Adipocyte (in vitro differentiated cells): ENCODE measurements at regions not wholly inside any gene's neighbourhood (a gene's known extent, or its start where the extent isn't known, plus 50 kb on each side); places are given as distances from the start of the nearest gene placed in this dataset.

ENCODE experiments used
- DNase-seq: peaks from one replicate; pipeline ENCODE4 v3.0.0-alpha.2; 2015; ENCODE audit warnings: low read depth
- H3K27me3 ChIP-seq: replicated peaks from 2 replicates; pipeline ENCODE4 v1.7.0; 2013; ENCODE audit warnings: mild to moderate bottlenecking, low read length, moderate library complexity; ENCODE audit not compliant: control insufficient read depth, insufficient read depth
- H3K36me3 ChIP-seq: 2 replicates; pipeline ENCODE4 v1.7.0; 2013; ENCODE audit warnings: low read length, mild to moderate bottlenecking, moderate library complexity; ENCODE audit not compliant: control insufficient read depth, insufficient read depth, severe bottlenecking
- H3K4me1 ChIP-seq: 2 replicates; pipeline ENCODE4 v1.7.0; 2013; ENCODE audit warnings: mild to moderate bottlenecking, low read length, moderate library complexity; ENCODE audit not compliant: control insufficient read depth, insufficient read depth
- H3K4me3 ChIP-seq: 2 replicates; pipeline ENCODE4 v1.7.0; 2013; ENCODE audit warnings: mild to moderate bottlenecking, low read length, moderate library complexity
- H3K9ac ChIP-seq: 2 replicates; pipeline ENCODE4 v1.7.0; 2013; ENCODE audit warnings: mild to moderate bottlenecking, low read length, moderate library complexity
- H3K9me3 ChIP-seq: 2 replicates; pipeline ENCODE4 v1.7.0; 2013; ENCODE audit warnings: mild to moderate bottlenecking, low read length, moderate library complexity; ENCODE audit not compliant: control insufficient read depth

DNA sequence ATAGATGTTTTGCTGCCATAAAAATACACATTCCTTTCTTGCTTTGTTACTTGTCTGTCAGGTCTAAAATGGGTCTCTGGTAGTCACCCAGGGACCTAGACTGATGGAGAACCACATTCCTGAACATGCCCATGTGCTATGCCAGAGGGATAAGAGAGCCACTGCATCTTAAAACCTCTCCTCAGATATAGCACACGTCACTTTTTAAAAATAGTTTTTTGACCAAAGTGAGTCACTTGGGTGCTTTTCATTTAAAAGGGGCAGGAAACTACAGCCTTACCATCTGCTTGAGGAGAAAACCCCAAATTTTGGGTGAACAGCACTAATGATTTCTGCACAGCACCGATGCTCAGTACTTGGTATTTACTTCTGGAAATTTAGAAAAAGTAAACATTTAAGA lies 197.8 kb downstream of the OGFRL1 start:
- Histone ChIP-seq H3K36me3 (no peaks in the 10 kb centered on the region), H3K27me3 (no peaks in the 10 kb centered on the region), H3K4me1 (peaks cover 31% of the 10 kb centered on the region), H3K9ac (no peak overlapping the region), H3K9me3 (no peaks in the 10 kb centered on the region), H3K4me3 (no peak overlapping the region)
- DNase-seq = peak; percentile 49

DNA sequence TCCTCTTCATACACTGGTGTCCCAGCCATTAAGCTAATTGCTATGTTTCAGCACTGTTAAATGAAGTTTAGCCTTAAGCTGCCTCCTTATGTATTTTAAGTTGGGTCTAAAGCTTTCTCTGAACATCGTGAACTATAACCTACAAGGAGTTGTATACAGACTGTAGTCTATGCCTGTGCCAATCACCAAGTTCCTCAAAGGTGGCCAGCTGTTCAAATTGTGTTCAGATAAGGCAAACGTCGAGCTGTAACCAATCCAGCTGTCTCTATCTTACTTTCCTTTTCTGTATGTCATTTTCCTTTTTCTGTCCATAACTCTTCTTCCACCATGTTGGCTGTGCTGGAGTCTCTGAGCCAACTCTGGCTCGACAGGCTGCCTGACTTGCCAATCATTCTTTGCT lies 199.6 kb downstream of the OGFRL1 start:
- H3K9me3 ChIP-seq = no peaks in the 10 kb centered on the region
- no peak overlapping the region for H3K9ac ChIP-seq
- no peak for DNase-seq
- H3K4me3 ChIP-seq = no peak overlapping the region
- H3K27me3 ChIP-seq = no peaks in the 10 kb centered on the region
- H3K4me1 ChIP-seq = peaks cover 18% of the 10 kb centered on the region
- H3K36me3 ChIP-seq = no peaks in the 10 kb centered on the region

DNA sequence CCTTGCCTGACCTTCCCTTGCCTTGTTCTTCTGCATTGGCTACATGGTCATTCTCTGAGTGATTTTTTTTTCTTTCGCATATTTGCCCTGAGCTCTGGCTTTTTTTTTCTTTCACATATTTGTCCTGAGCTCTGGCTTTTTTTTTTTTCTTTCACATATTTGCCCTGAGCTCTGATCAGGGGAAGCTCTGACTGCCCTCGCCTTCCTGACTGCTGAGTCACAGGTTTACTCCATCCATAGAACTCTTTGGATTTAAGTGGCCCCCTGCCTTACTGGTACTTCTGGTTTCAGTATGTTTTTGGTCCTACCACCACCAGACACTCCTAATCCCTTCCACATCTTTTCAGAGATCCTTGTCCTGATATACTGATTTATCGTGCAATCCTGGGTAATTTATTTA lies 201.1 kb downstream of the OGFRL1 start:
- Histone ChIP-seq H3K9me3 (no peaks in the 10 kb centered on the region), H3K4me1 (peaks cover 18% of the 10 kb centered on the region), H3K36me3 (no peaks in the 10 kb centered on the region), H3K9ac (peak overlapping the region; percentile 39), H3K4me3 (no peak overlapping the region), H3K27me3 (no peaks in the 10 kb centered on the region)
- DNase-seq = peak; percentile 91

DNA sequence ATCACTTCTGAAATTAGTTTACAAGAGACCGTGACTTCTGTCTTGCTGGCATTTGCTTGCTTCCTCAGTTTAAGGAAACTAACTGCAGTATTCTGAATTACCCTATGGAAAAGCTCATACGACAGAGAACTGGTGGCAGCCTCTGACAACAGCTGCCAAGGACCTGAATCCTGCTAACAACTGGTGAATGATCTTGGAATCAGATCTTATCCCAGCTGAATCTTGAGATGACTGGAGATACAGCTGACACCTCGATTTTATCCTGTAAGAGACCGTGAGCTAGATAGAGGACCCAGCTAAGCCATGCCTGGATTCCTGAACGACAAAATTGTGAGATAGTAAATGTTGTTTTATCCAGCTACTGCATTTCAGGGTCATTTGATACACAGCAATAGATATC lies 202.3 kb downstream of the OGFRL1 start:
- DNase-seq = no peak
- H3K36me3 ChIP-seq = no peaks in the 10 kb centered on the region
- H3K9ac ChIP-seq = no peak overlapping the region
- no peaks in the 10 kb centered on the region for H3K9me3 ChIP-seq
- H3K4me1 ChIP-seq = peaks cover 18% of the 10 kb centered on the region
- no peaks in the 10 kb centered on the region for H3K27me3 ChIP-seq
- H3K4me3 ChIP-seq = no peak overlapping the region

DNA sequence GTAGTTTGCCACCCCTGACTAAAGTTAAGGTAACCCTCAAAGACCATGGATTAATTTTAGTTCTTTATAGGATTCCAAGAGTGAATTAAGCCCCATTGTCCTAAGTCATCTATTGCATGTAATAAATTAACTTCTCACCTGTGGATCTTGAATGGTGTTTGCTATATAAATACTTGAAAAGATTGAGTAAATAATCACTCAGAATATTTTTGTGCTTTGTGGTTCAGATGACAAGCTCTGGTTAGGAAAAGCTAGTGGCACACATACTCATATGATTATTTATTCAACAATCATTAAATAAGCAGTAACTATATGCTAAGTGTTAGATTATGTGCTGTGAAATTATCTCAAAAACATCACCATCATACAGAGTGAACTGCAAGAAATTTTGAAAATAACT lies 203.2 kb downstream of the OGFRL1 start:
- no peak for DNase-seq
- no peak overlapping the region for H3K4me3 ChIP-seq
- no peaks in the 10 kb centered on the region for H3K9me3 ChIP-seq
- no peak overlapping the region for H3K9ac ChIP-seq
- H3K27me3 ChIP-seq = no peaks in the 10 kb centered on the region
- peaks cover 23% of the 10 kb centered on the region for H3K4me1 ChIP-seq
- H3K36me3 ChIP-seq = no peaks in the 10 kb centered on the region

DNA sequence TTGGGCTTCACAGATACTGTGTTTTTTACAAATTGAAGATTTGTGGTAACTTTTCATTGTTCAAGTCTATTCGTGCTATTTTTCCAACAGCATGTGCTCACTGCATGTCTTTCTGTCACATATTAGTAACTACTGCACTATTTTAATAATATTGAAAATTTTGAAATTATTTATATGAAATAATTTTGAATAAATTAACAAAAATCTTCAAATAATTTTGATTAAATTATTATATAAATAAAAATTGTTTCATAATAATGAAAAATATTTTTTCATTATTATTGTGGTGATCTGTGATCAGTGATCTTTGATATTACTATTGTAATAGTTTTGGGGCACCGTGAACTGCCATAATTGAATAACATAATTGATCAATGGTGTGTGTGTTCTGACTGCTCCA lies 204.1 kb downstream of the OGFRL1 start:
- DNase-seq = no peak
- H3K4me3 ChIP-seq = no peak overlapping the region
- H3K9me3 ChIP-seq = no peaks in the 10 kb centered on the region
- H3K9ac ChIP-seq = no peak overlapping the region
- peaks cover 24% of the 10 kb centered on the region for H3K4me1 ChIP-seq
- H3K36me3 ChIP-seq = no peaks in the 10 kb centered on the region
- H3K27me3 ChIP-seq = no peaks in the 10 kb centered on the region

DNA sequence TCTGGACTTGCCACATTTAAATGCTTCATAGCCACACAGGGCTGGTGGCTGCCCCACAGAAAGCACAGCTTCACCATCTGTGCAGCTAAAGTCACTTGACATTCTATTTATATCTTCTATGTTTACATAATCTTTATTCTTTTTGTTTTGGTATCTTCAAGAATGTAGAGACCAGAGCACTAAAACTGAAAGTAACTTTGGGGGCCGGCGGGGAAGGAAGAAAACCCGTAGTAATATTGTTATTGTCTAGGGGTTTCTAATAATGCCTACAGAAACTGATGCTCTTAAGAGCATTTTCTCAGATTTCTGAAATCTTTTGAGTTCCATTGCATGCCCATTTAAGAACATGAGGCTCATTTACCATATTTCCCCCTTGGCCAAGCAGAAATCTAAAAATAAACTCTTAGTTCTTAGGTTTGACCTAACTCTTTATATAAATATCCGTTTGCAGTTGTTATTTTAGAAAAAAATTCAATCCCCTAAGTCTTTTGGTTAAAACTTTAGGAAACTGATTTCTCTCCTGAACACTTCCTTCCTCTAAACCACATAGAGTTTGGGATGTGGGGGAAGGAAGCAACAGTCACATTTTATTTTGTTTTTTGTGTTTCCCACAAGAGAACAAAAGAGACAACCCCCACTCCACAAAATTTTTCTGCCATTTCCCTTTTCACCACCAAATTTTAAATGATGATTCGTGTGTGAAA lies 207.6 kb downstream of the OGFRL1 start:
- no peaks in the 10 kb centered on the region for H3K9me3 ChIP-seq
- H3K9ac ChIP-seq = peak overlapping the region; percentile 72
- peak; percentile 62 for DNase-seq
- peaks cover 6% of the 10 kb centered on the region for H3K4me1 ChIP-seq
- H3K36me3 ChIP-seq = no peaks in the 10 kb centered on the region
- H3K4me3 ChIP-seq = peak overlapping the region; percentile 78
- no peaks in the 10 kb centered on the region for H3K27me3 ChIP-seq

DNA sequence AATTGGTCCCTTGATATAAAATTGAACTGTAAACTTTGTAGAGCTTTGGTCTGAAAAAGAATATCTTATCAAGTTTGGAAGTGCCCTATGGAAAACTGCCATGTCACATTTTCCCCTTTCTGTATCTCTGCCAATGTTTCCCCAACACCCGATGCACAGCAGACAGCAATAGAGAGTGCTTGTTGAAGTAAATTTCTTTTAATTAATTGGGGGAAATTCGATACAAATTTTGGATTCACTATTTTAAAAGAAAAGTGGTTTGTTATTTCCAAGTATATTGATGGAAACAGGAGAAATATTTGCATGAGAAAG lies 208.1 kb downstream of the OGFRL1 start:
- no peak for DNase-seq
- no peaks in the 10 kb centered on the region for H3K9me3 ChIP-seq
- peak overlapping the region; percentile 72 for H3K9ac ChIP-seq
- H3K36me3 ChIP-seq = no peaks in the 10 kb centered on the region
- peaks cover 6% of the 10 kb centered on the region for H3K4me1 ChIP-seq
- H3K27me3 ChIP-seq = no peaks in the 10 kb centered on the region
- H3K4me3 ChIP-seq = peak overlapping the region; percentile 78

DNA sequence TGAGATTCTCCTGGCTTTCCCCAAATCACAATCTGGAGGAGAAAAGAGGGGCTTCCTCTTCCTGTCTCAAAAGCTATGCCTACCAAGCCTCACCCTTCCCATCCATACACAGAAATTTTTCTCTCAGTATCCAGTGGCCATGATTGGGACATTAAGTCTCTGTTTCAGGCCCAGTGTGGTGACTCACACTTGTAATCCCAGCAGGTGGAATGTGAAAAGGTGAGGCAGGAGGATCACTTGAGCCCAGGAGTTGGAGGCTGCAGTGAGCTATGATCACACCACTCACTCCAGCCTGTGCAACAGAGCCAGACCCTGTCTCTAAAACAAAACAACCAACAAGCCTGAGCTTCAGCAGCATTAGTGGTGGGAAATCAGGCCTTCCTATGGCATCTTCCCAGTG lies 210.0 kb downstream of the OGFRL1 start:
- no peaks in the 10 kb centered on the region for H3K36me3 ChIP-seq
- no peak overlapping the region for H3K4me3 ChIP-seq
- H3K4me1 ChIP-seq = peaks cover 6% of the 10 kb centered on the region
- H3K27me3 ChIP-seq = no peaks in the 10 kb centered on the region
- no peaks in the 10 kb centered on the region for H3K9me3 ChIP-seq
- no peak overlapping the region for H3K9ac ChIP-seq
- no peak for DNase-seq

DNA sequence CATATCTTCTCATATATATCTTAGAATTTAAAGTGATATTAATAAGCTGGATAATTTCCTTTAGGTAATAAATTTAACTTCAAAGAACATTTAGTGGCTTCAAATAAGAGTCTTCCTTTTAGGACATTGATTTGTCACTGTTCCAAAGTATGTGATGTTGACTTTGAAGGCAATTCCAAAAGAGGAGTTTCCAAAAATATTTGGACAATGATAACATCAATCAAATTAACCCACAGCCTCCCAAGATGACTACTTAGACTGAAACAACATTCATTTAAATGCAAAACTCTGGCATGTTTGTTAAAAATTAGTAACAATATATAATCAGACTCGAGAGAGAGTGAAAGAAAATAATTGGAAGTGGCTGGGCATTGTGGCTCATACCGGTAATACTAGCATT lies 211.1 kb downstream of the OGFRL1 start:
- no peak for DNase-seq
- no peaks in the 10 kb centered on the region for H3K27me3 ChIP-seq
- no peaks in the 10 kb centered on the region for H3K36me3 ChIP-seq
- H3K4me1 ChIP-seq = peaks cover 6% of the 10 kb centered on the region
- no peak overlapping the region for H3K4me3 ChIP-seq
- no peaks in the 10 kb centered on the region for H3K9me3 ChIP-seq
- no peak overlapping the region for H3K9ac ChIP-seq

DNA sequence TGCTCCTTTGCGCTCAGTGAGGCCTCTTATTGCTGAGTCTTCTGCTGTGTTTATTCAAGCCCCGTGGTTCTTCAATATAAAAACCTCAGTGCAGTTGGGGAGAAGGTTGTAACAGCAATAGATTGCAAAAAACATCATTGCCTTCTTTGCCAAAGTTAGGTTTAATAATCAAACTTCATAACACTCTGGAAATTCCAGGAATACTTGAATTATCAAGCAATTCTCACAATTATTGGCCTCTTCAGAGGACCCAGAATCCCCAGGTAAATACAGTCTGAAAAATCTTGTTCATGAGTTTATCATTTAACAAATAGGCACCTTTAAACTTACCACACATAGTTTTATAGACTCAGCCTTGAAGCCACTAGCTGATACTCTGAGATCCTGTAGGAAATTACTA lies 213.6 kb downstream of the OGFRL1 start:
- Histone ChIP-seq H3K9me3 (no peaks in the 10 kb centered on the region), H3K36me3 (no peaks in the 10 kb centered on the region), H3K27me3 (no peaks in the 10 kb centered on the region), H3K4me3 (no peak overlapping the region), H3K9ac (no peak overlapping the region), H3K4me1 (no peaks in the 10 kb centered on the region)
- no peak for DNase-seq

DNA sequence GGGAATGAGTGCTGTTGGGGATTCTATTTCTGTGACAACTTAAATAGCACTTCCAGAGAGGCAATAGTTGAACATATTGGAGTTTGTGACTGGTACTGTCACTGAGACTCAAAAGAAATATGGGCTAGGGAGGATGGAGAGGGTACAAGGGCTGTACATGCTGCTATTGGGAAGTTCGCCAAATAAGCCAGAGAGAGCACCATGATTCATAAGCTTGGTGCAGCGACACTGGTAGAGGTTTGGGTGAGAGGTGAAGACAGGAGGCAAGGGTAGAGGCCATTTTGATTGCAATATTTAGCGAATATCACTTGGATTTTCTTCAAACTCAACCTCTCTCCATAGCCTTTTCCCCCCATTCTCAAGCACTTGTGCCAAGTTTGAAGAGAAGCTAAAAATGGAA lies 214.3 kb downstream of the OGFRL1 start:
- DNase-seq = no peak
- no peaks in the 10 kb centered on the region for H3K4me1 ChIP-seq
- no peaks in the 10 kb centered on the region for H3K27me3 ChIP-seq
- no peaks in the 10 kb centered on the region for H3K9me3 ChIP-seq
- no peak overlapping the region for H3K9ac ChIP-seq
- no peak overlapping the region for H3K4me3 ChIP-seq
- H3K36me3 ChIP-seq = no peaks in the 10 kb centered on the region
